Liver (tissue), 8 donors: ENCODE measurements at regions not wholly inside any gene's neighbourhood (a gene's known extent, or its start where the extent isn't known, plus 50 kb on each side); places are given as distances from the start of the nearest gene placed in this dataset.

Experiments used
- DNase-seq: peaks from one replicate; pipeline ENCODE4 v3.0.0-alpha.2; 2017; ENCODE audit warnings: low spot score
- H3K27ac ChIP-seq, 2 donors: one replicate each; pipeline ENCODE4 v1.7.0; 2013; ENCODE audit warnings: inconsistent platforms in 2 of 2, low read length in 2 of 2, control low read depth in 1 of 2, low read depth in 1 of 2, mild to moderate bottlenecking in 1 of 2
- H3K27me3 ChIP-seq, 4 donors: one replicate each; pipeline versions ENCODE4 v1.6.1 to v1.7.0; 2013; ENCODE audit warnings: low read length in 3 of 4, inconsistent platforms in 1 of 4, mild to moderate bottlenecking in 1 of 4, moderate library complexity in 1 of 4; ENCODE audit not compliant: control insufficient read depth in 4 of 4, insufficient read depth in 4 of 4
- H3K36me3 ChIP-seq, 4 donors: one replicate each; pipeline versions ENCODE4 v1.6.1 to v1.7.0; 2013; ENCODE audit warnings: low read length in 3 of 4, mild to moderate bottlenecking in 3 of 4, low read depth in 1 of 4, moderate library complexity in 1 of 4; ENCODE audit not compliant: control insufficient read depth in 4 of 4, insufficient read depth in 3 of 4
- H3K4me1 ChIP-seq, 4 donors: one replicate each; pipeline versions ENCODE4 v1.6.1 to v1.7.0; 2013; ENCODE audit warnings: low read length in 3 of 4, mild to moderate bottlenecking in 3 of 4, moderate library complexity in 1 of 4; ENCODE audit not compliant: control insufficient read depth in 4 of 4, insufficient read depth in 4 of 4
- H3K4me3 ChIP-seq, 3 donors: one replicate each; pipeline versions ENCODE4 v1.6.1 to v1.7.0; 2013; ENCODE audit warnings: low read length in 3 of 3, control low read depth in 1 of 3, low read depth in 1 of 3, mild to moderate bottlenecking in 1 of 3
- H3K9ac ChIP-seq, 2 donors: one replicate each; pipeline ENCODE4 v1.7.0; 2013; ENCODE audit warnings: low read length in 2 of 2, mild to moderate bottlenecking in 2 of 2, moderate library complexity in 2 of 2, control low read depth in 1 of 2, low read depth in 1 of 2
- H3K9me3 ChIP-seq, 4 donors: one replicate each; pipeline versions ENCODE4 v1.6.1 to v1.7.0; 2013; ENCODE audit warnings: low read length in 3 of 4; ENCODE audit not compliant: control insufficient read depth in 4 of 4
- CTCF ChIP-seq: fragments of 150-350 bp; IDR thresholded peaks from 2 replicates; pipeline ENCODE4 v1.5.1; 2017; ENCODE audit warnings: improper control_type of control experiment, low read depth, low read length; ENCODE audit not compliant: missing input control
- EGR1 ChIP-seq, 2 donors: IDR thresholded peaks; 2 replicates each; pipeline ENCODE4 v1.6.1; 2016 to 2018; ENCODE audit warnings: antibody characterized with exemption in 2 of 2, low read depth in 2 of 2
- FOXA1 ChIP-seq: IDR thresholded peaks from 2 replicates; pipeline ENCODE4 v1.6.1; 2016; ENCODE audit warnings: antibody characterized with exemption
- FOXA2 ChIP-seq: IDR thresholded peaks from 2 replicates; pipeline ENCODE4 v1.6.1; 2016; ENCODE audit warnings: antibody characterized with exemption
- GABPA ChIP-seq, 2 donors: IDR thresholded peaks in 1 of 2; conservative IDR thresholded peaks in 1 of 2; 2 replicates each; pipeline ENCODE4 v1.6.1; 2016; ENCODE audit warnings: antibody characterized with exemption in 2 of 2, mild to moderate bottlenecking in 1 of 2, moderate library complexity in 1 of 2
- HNF4A ChIP-seq, 2 donors: conservative IDR thresholded peaks; 2 replicates each; pipeline ENCODE4 v1.6.1; 2016; ENCODE audit warnings: antibody characterized with exemption in 2 of 2, mild to moderate bottlenecking in 2 of 2
- HNF4G ChIP-seq: IDR thresholded peaks from 2 replicates; pipeline ENCODE4 v1.6.1; 2016; ENCODE audit warnings: antibody characterized with exemption
- MAX ChIP-seq: IDR thresholded peaks from 2 replicates; pipeline ENCODE4 v1.6.1; 2016; ENCODE audit warnings: antibody characterized with exemption
- NR2F2 ChIP-seq: IDR thresholded peaks from 2 replicates; pipeline ENCODE4 v1.6.1; 2016; ENCODE audit warnings: antibody characterized with exemption
- RAD21 ChIP-seq, 2 donors: IDR thresholded peaks; 2 replicates each; pipeline ENCODE4 v1.6.1; 2016; ENCODE audit warnings: antibody characterized with exemption in 2 of 2, mild to moderate bottlenecking in 2 of 2
- REST ChIP-seq: IDR thresholded peaks from 2 replicates; pipeline ENCODE4 v1.6.1; 2016; ENCODE audit warnings: antibody characterized with exemption, mild to moderate bottlenecking
- RXRA ChIP-seq, 2 donors: IDR thresholded peaks; 2 replicates each; pipeline ENCODE4 v1.6.1; 2017 to 2018; ENCODE audit warnings: antibody characterized with exemption in 2 of 2, mild to moderate bottlenecking in 1 of 2
- TAF1 ChIP-seq: conservative IDR thresholded peaks from 2 replicates; pipeline ENCODE4 v1.6.1; 2016; ENCODE audit warnings: antibody characterized with exemption, mild to moderate bottlenecking
- YY1 ChIP-seq: IDR thresholded peaks from 2 replicates; pipeline ENCODE4 v1.6.1; 2016; ENCODE audit warnings: antibody characterized with exemption, mild to moderate bottlenecking
- whole genome bisulfite sequencing: extraction: QIAGEN DNeasy Blood & Tissue Kit; methylation state at CpG from one replicate; pipeline ENCODE4 v1.1.7; 2013; 5-methylcytosine and 5-hydroxymethylcytosine counted together
- donor health status: healthy.
- donor health status: healthy.
- donor health status: healthy.
- donor health status: healthy.
- donor health status: healthy.

- H3K36me3 ChIP-seq, result no peaks in the 10 kb centered on the region
- H3K9ac ChIP-seq, result no peak overlapping the region
- no peaks in the 10 kb centered on the region for H3K27me3 ChIP-seq
- DNase-seq, result no peak
- no peak overlapping the region for H3K27ac ChIP-seq
- WGBS, result 85% methylated on average over 8 of the region's 8 CpGs
- H3K4me1 ChIP-seq, result peaks cover 2 to 9% (median 7%) of the 10 kb centered on the region in 4 donors
- no peak overlapping the region for H3K4me3 ChIP-seq
- H3K9me3 ChIP-seq, result no peaks in the 10 kb centered on the region
- no peak for TF ChIP-seq MAX
- no peak for TF ChIP-seq HNF4G
- no peak for TF ChIP-seq NR2F2
- TF ChIP-seq RAD21 (IDR thresholded peaks at IDR 0.05), result no peak
- TF ChIP-seq EGR1 (IDR thresholded peaks at IDR 0.05; ENCODE audit: low read depth in 2 of 2), result no peak
- TF ChIP-seq TAF1, result no peak
- TF ChIP-seq GABPA (IDR thresholded peaks at IDR 0.05 in 1 of 2, conservative IDR thresholded peaks at IDR 0.05 in 1 of 2), result no peak
- TF ChIP-seq REST, result no peak
- TF ChIP-seq HNF4A (conservative IDR thresholded peaks at IDR 0.05), result no peak
- no peak for TF ChIP-seq FOXA1
- no peak for TF ChIP-seq CTCF
- TF ChIP-seq YY1, result no peak
- no peak for TF ChIP-seq FOXA2
These were observed 167.2 kb upstream of the TLE3 start for GRCh38 chr15:70264738-70265465.

- Histone ChIP-seq H3K27me3 (no peaks in the 10 kb centered on the region), H3K9me3 (no peaks in the 10 kb centered on the region), H3K27ac (no peak overlapping the region), H3K36me3 (no peaks in the 10 kb centered on the region), H3K4me3 (no peak overlapping the region), H3K9ac (no peak overlapping the region), H3K4me1 (peaks cover 0 to 4% (median under 1%) of the 10 kb centered on the region in 4 donors)
- 80% methylated on average over 15 of the region's 15 CpGs for WGBS
- TF ChIP-seq RXRA (IDR thresholded peaks at IDR 0.05), result no peak
- TF ChIP-seq HNF4A (conservative IDR thresholded peaks at IDR 0.05), result no peak
- no peak for TF ChIP-seq EGR1 (IDR thresholded peaks at IDR 0.05; ENCODE audit: low read depth in 2 of 2)
- no peak for TF ChIP-seq HNF4G
- TF ChIP-seq RAD21 (IDR thresholded peaks at IDR 0.05), result no peak
- no peak for DNase-seq
These were observed 166.4 kb upstream of the TLE3 start for GRCh38 chr15:70264014-70264582.
